ENCODE measurements at regions not wholly inside any gene's neighbourhood (a gene's known extent, or its start where the extent isn't known, plus 50 kb on each side); places are given as distances from the start of the nearest gene placed in this dataset.

- Histone ChIP-seq H3K4me1 (ENCODE audit: control insufficient read depth in 1 of 2, insufficient read depth in 1 of 2, low read depth in 1 of 2, low read length in 1 of 2) (peaks cover 5 to 6% of the 10 kb centered on the region in 2 experiments), H3K27ac (no peak overlapping the region), H3K9me3 (no peaks in the 10 kb centered on the region), H3K4me3 (ENCODE audit: low read depth in 1 of 2, low read length in 1 of 2) (no peak overlapping the region), H3K27me3 (no peaks in the 10 kb centered on the region), H3K36me3 (no peaks in the 10 kb centered on the region)
- no peak for TF ChIP-seq CTCF (IDR thresholded peaks at IDR 0.05)
Observed at GRCh38 chr7:145009876-145010275, 174.0 kb upstream of the TPK1 start.

GRCh38 chr7:145005601-145006000, 169.7 kb upstream of the TPK1 start:
- Histone ChIP-seq H3K4me3 (ENCODE audit: low read depth in 1 of 2, low read length in 1 of 2) (no peak overlapping the region), H3K4me1 (ENCODE audit: control insufficient read depth in 1 of 2, insufficient read depth in 1 of 2, low read depth in 1 of 2, low read length in 1 of 2) (peaks cover 5 to 6% of the 10 kb centered on the region in 2 experiments), H3K27me3 (no peaks in the 10 kb centered on the region), H3K9me3 (no peaks in the 10 kb centered on the region), H3K36me3 (no peaks in the 10 kb centered on the region), H3K27ac (no peak overlapping the region)
- no peak for TF ChIP-seq CTCF (IDR thresholded peaks at IDR 0.05)

GRCh38 chr7:144997512-144997911, 161.7 kb upstream of the TPK1 start:
- H3K36me3 ChIP-seq: no peaks in the 10 kb centered on the region
- no peaks in the 10 kb centered on the region for H3K27me3 ChIP-seq
- no peak for TF ChIP-seq CTCF (IDR thresholded peaks at IDR 0.05)
- no peaks in the 10 kb centered on the region for H3K9me3 ChIP-seq
- H3K4me3 ChIP-seq (ENCODE audit: low read depth in 1 of 2, low read length in 1 of 2): no peak overlapping the region
- no peaks in the 10 kb centered on the region for H3K4me1 ChIP-seq (ENCODE audit: control insufficient read depth in 1 of 2, insufficient read depth in 1 of 2, low read depth in 1 of 2, low read length in 1 of 2)
- no peak overlapping the region for H3K27ac ChIP-seq

- no peak for TF ChIP-seq CTCF (IDR thresholded peaks at IDR 0.05)
- Histone ChIP-seq H3K27ac (no peak overlapping the region), H3K9me3 (no peaks in the 10 kb centered on the region), H3K4me1 (ENCODE audit: control insufficient read depth in 1 of 2, insufficient read depth in 1 of 2, low read depth in 1 of 2, low read length in 1 of 2) (no peaks in the 10 kb centered on the region), H3K27me3 (no peaks in the 10 kb centered on the region), H3K36me3 (no peaks in the 10 kb centered on the region), H3K4me3 (ENCODE audit: low read depth in 1 of 2, low read length in 1 of 2) (no peak overlapping the region)
Observed at GRCh38 chr7:144995495-144995894, 159.6 kb upstream of the TPK1 start.

- H3K27ac ChIP-seq: no peak overlapping the region
- no peaks in the 10 kb centered on the region for H3K36me3 ChIP-seq
- no peaks in the 10 kb centered on the region for H3K9me3 ChIP-seq
- H3K4me1 ChIP-seq (ENCODE audit: control insufficient read depth in 1 of 2, insufficient read depth in 1 of 2, low read depth in 1 of 2, low read length in 1 of 2): no peaks in the 10 kb centered on the region
- no peak overlapping the region for H3K4me3 ChIP-seq (ENCODE audit: low read depth in 1 of 2, low read length in 1 of 2)
- no peaks in the 10 kb centered on the region for H3K27me3 ChIP-seq
- TF ChIP-seq CTCF (IDR thresholded peaks at IDR 0.05): no peak
Observed at GRCh38 chr7:144991041-144991440, 155.2 kb upstream of the TPK1 start.

- no peaks in the 10 kb centered on the region for H3K4me1 ChIP-seq (ENCODE audit: control insufficient read depth in 1 of 2, insufficient read depth in 1 of 2, low read depth in 1 of 2, low read length in 1 of 2)
- H3K4me3 ChIP-seq (ENCODE audit: low read depth in 1 of 2, low read length in 1 of 2): no peak overlapping the region
- no peaks in the 10 kb centered on the region for H3K27me3 ChIP-seq
- H3K9me3 ChIP-seq: no peaks in the 10 kb centered on the region
- no peaks in the 10 kb centered on the region for H3K36me3 ChIP-seq
- no peak for TF ChIP-seq CTCF (IDR thresholded peaks at IDR 0.05)
- no peak overlapping the region for H3K27ac ChIP-seq
Observed at GRCh38 chr7:144987686-144988085, 151.8 kb upstream of the TPK1 start.

All from neutrophil (primary cell).